H1 (cell line): ENCODE measurements at regions not wholly inside any gene's neighbourhood (a gene's known extent, or its start where the extent isn't known, plus 50 kb on each side); places are given as distances from the start of the nearest gene placed in this dataset.

Source experiments
- CTCF ChIA-PET: fragments of 300-600 bp; sonication (Branson Sonifier 250); formaldehyde crosslinking; loops from one replicate; lab custom pipeline; 2021; ENCODE audit not compliant: partially characterized antibody; lab: Charles Lee
- POLR2A ChIA-PET: fragments of 300-600 bp; sonication (Branson Sonifier 250); formaldehyde crosslinking; loops from one replicate; lab custom pipeline; 2021; ENCODE audit warnings: inconsistent platforms; ENCODE audit not compliant: partially characterized antibody; lab: Charles Lee
- DNase-seq, 2 experiments: peaks; one replicate each; pipeline versions ENCODE4 v3.0.0 to v3.0.0-alpha.2; 2010 to 2022; ENCODE audit warnings: low spot score in 2 of 2, low read depth in 1 of 2, mixed read lengths in 1 of 2
- FAIRE-seq: peaks from 2 replicates; lab custom pipeline; 2011; peaks lifted over from hg19 to GRCh38; lab: Jason Lieb, UNC
- H2AFZ ChIP-seq: 2 replicates; pipeline ENCODE4 v1.8.1; 2012; ENCODE audit warnings: low read length, inconsistent platforms
- H2AK5ac ChIP-seq: 2 replicates; pipeline ENCODE4 v1.6.1; 2013; ENCODE audit warnings: low read depth, low read length
- H2BK120ac ChIP-seq: replicated peaks from 2 replicates; pipeline ENCODE3; 2013; ENCODE audit warnings: low read depth, low read length, inconsistent platforms
- H2BK12ac ChIP-seq: 2 replicates; pipeline ENCODE4 v1.6.1; 2013; ENCODE audit warnings: low read depth, low read length
- H2BK15ac ChIP-seq: 2 replicates; pipeline ENCODE4 v1.6.1; 2013; ENCODE audit warnings: low read length
- H2BK20ac ChIP-seq: 2 replicates; pipeline ENCODE4 v1.6.1; 2013; ENCODE audit warnings: low read length
- H2BK5ac ChIP-seq: 2 replicates; pipeline ENCODE4 v1.6.1; 2013; ENCODE audit warnings: low read depth, low read length
- H3K14ac ChIP-seq: 2 replicates; pipeline ENCODE4 v1.6.1; 2013; ENCODE audit warnings: inconsistent platforms; ENCODE audit not compliant: insufficient read length
- H3K18ac ChIP-seq: 2 replicates; pipeline ENCODE4 v1.6.1; 2013; ENCODE audit warnings: low read length; ENCODE audit errors: extremely low read depth
- H3K23ac ChIP-seq: 2 replicates; pipeline ENCODE4 v1.6.1; 2013; ENCODE audit warnings: inconsistent platforms; ENCODE audit not compliant: insufficient read length
- H3K23me2 ChIP-seq: 2 replicates; pipeline ENCODE4 v1.6.1; 2013; ENCODE audit warnings: low read depth, low read length
- H3K27ac ChIP-seq: 2 replicates; pipeline ENCODE4 v1.6.1; 2011; ENCODE audit warnings: low read depth, low read length, inconsistent platforms
- H3K27me3 ChIP-seq, 4 experiments: replicated peaks in 1 of 4; 1 replicate in 1 of 4; 2 replicates in 3 of 4; pipeline versions ENCODE4 v1.6.1 to v1.8.1; 2011 to 2013; ENCODE audit warnings: low read length in 3 of 4, mild to moderate bottlenecking in 3 of 4, inconsistent platforms in 2 of 4, mixed read lengths in 2 of 4, moderate library complexity in 1 of 4; ENCODE audit not compliant: control insufficient read depth in 3 of 4, insufficient read depth in 3 of 4; ENCODE audit errors: extremely low read depth in 1 of 4
- H3K36me3 ChIP-seq, 4 experiments: 2 replicates each; pipeline versions ENCODE4 v1.6.1 to v1.8.1; 2011 to 2013; ENCODE audit warnings: mild to moderate bottlenecking in 4 of 4, low read length in 3 of 4, moderate library complexity in 2 of 4, control low read depth in 1 of 4, inconsistent platforms in 1 of 4; ENCODE audit not compliant: insufficient read depth in 4 of 4, control insufficient read depth in 2 of 4
- H3K4ac ChIP-seq: replicated peaks from 2 replicates; pipeline ENCODE3; 2013; ENCODE audit warnings: low read length, low read depth, mixed read lengths, inconsistent platforms; ENCODE audit not compliant: insufficient read length
- H3K4me1 ChIP-seq, 4 experiments: replicated peaks in 1 of 4; 1 replicate in 1 of 4; 2 replicates in 3 of 4; pipeline versions ENCODE4 v1.6.1 to v1.8.1; 2011 to 2013; ENCODE audit warnings: low read length in 3 of 4, inconsistent platforms in 2 of 4, mixed read lengths in 1 of 4; ENCODE audit not compliant: insufficient read depth in 4 of 4, control insufficient read depth in 3 of 4
- H3K4me2 ChIP-seq, 2 experiments: 2 replicates each; pipeline versions ENCODE4 v1.6.1 to v1.8.1; 2011 to 2013; ENCODE audit warnings: low read depth in 2 of 2, low read length in 2 of 2, control low read depth in 1 of 2, inconsistent platforms in 1 of 2, mild to moderate bottlenecking in 1 of 2; ENCODE audit not compliant: insufficient read depth in 1 of 2
- H3K4me3 ChIP-seq, 4 experiments: fragments of 200-600, 300-600 bp in 1 of 4; sonication (generic), shearing (Covaris generic), sonication (Bioruptor Twin) in 1 of 4; 2 replicates each; pipeline versions ENCODE4 v1.5.1 to v1.8.1; 2011 to 2016; ENCODE audit warnings: low read length in 4 of 4, low read depth in 3 of 4, control low read depth in 2 of 4, inconsistent platforms in 2 of 4, mild to moderate bottlenecking in 2 of 4, mixed read lengths in 1 of 4, moderate library complexity in 1 of 4; ENCODE audit not compliant: insufficient read depth in 2 of 4; ENCODE audit errors: extremely low read depth in 1 of 4
- H3K56ac ChIP-seq: replicated peaks from 2 replicates; pipeline ENCODE3; 2013; ENCODE audit warnings: low read depth, mild to moderate bottlenecking, mixed read lengths, low read length, inconsistent platforms; ENCODE audit not compliant: insufficient read length
- H3K79me1 ChIP-seq: 2 replicates; pipeline ENCODE4 v1.6.1; 2013; ENCODE audit warnings: low read depth, low read length, control low read depth
- H3K79me2 ChIP-seq, 2 experiments: 2 replicates each; pipeline versions ENCODE4 v1.6.1 to v1.8.1; 2012 to 2013; ENCODE audit warnings: low read length in 2 of 2, mild to moderate bottlenecking in 2 of 2, inconsistent platforms in 1 of 2; ENCODE audit not compliant: insufficient read depth in 2 of 2, control insufficient read depth in 1 of 2
- H3K9ac ChIP-seq, 4 experiments: replicated peaks in 1 of 4; 1 replicate in 1 of 4; 2 replicates in 3 of 4; pipeline versions ENCODE4 v1.6.1 to v1.8.1; 2011 to 2013; ENCODE audit warnings: low read depth in 3 of 4, low read length in 3 of 4, control low read depth in 2 of 4, mild to moderate bottlenecking in 2 of 4, moderate library complexity in 2 of 4, inconsistent platforms in 1 of 4; ENCODE audit errors: extremely low read depth in 1 of 4
- H3K9me3 ChIP-seq, 2 experiments: 2 replicates each; pipeline versions ENCODE4 v1.6.1 to v1.8.1; 2012 to 2013; ENCODE audit warnings: mild to moderate bottlenecking in 2 of 2, moderate library complexity in 2 of 2, control low read depth in 1 of 2, inconsistent platforms in 1 of 2, low read depth in 1 of 2, low read length in 1 of 2, mixed read lengths in 1 of 2; ENCODE audit not compliant: insufficient read depth in 2 of 2
- H4K20me1 ChIP-seq, 2 experiments: replicated peaks in 1 of 2; 2 replicates each; pipeline versions ENCODE3 to v1.8.1; 2011 to 2013; ENCODE audit warnings: inconsistent platforms in 2 of 2, low read length in 2 of 2, mild to moderate bottlenecking in 1 of 2; ENCODE audit not compliant: insufficient read depth in 2 of 2, control insufficient read depth in 1 of 2
- H4K5ac ChIP-seq: 2 replicates; pipeline ENCODE4 v1.6.1; 2013; ENCODE audit warnings: low read length, low read depth, mixed read lengths, inconsistent platforms; ENCODE audit not compliant: insufficient read length
- H4K8ac ChIP-seq: 2 replicates; pipeline ENCODE4 v1.8.0; 2013; ENCODE audit warnings: mild to moderate bottlenecking, moderate library complexity, low read length, inconsistent platforms; ENCODE audit not compliant: insufficient read depth; ENCODE audit errors: extremely low read depth
- H4K91ac ChIP-seq: replicated peaks from 2 replicates; pipeline ENCODE3; 2013; ENCODE audit warnings: low read length, mixed read lengths, inconsistent platforms; ENCODE audit not compliant: insufficient read length
- E2F6 ChIP-seq: IDR thresholded peaks from 2 replicates; pipeline ENCODE4 v1.6.1; 2012; ENCODE audit warnings: inconsistent platforms
- EP300 ChIP-seq, 2 experiments: IDR thresholded peaks; 1 replicate in 1 of 2; 2 replicates in 1 of 2; pipeline ENCODE4 v1.6.1; 2011 to 2012; ENCODE audit warnings: low read depth in 2 of 2, low read length in 2 of 2, mild to moderate bottlenecking in 2 of 2, borderline replicate concordance in 1 of 2, inconsistent platforms in 1 of 2, moderate library complexity in 1 of 2
- GABPA ChIP-seq: IDR thresholded peaks from 2 replicates; pipeline ENCODE4 v1.6.1; 2011; ENCODE audit warnings: mild to moderate bottlenecking, low read length, moderate library complexity, borderline replicate concordance; ENCODE audit not compliant: insufficient read depth
- GTF2F1 ChIP-seq: IDR thresholded peaks from 2 replicates; pipeline ENCODE4 v1.6.1; 2012; ENCODE audit warnings: low read depth, low read length, improper control_type of control experiment, borderline replicate concordance
- SP4 ChIP-seq: IDR thresholded peaks from 2 replicates; pipeline ENCODE4 v1.6.1; 2012; ENCODE audit warnings: low read length, inconsistent platforms
- SUZ12 ChIP-seq: fragments of 200-600 bp; sonication (generic); IDR thresholded peaks from 2 replicates; pipeline ENCODE4 v1.6.1; 2012; ENCODE audit warnings: mild to moderate bottlenecking, inconsistent platforms, low read length, moderate library complexity, mixed read lengths
- YY1 ChIP-seq: IDR thresholded peaks from 2 replicates; pipeline ENCODE4 v1.6.1; 2011; ENCODE audit warnings: low read depth, mild to moderate bottlenecking, low read length
- WGBS, 2 experiments: shearing (Covaris generic) in 1 of 2; methylation state at CpG; one replicate each; pipeline versions ENCODE4 v1.1.6 to v1.1.7; 2013 to 2015; ENCODE audit warnings: low lambda C conversion rate in 2 of 2, mixed read lengths in 2 of 2, inconsistent platforms in 1 of 2, low coverage in 1 of 2, missing lambda C conversion rate in 1 of 2; ENCODE audit not compliant: insufficient replicate concordance in 2 of 2, insufficient coverage in 1 of 2, insufficient read length in 1 of 2; ENCODE audit errors: extremely low coverage in 1 of 2, missing lambda C conversion rate in 1 of 2; 5-methylcytosine and 5-hydroxymethylcytosine counted together

- Histone ChIP-seq H2BK120ac (no peak overlapping the region), H4K8ac (no peak overlapping the region), H3K23ac (no peak overlapping the region), H2BK15ac (no peak overlapping the region), H3K18ac (no peak overlapping the region), H3K23me2 (no peaks in the 10 kb centered on the region), H3K4ac (no peak overlapping the region), H3K79me1 (no peaks in the 10 kb centered on the region), H3K4me1 (peaks cover 0 to 3% (median 0%) of the 10 kb centered on the region in 4 experiments; a peak in 2 of 7 replicates), H3K9me3 (no peaks in the 10 kb centered on the region), H3K9ac (no peak overlapping the region), H2AFZ (no peak overlapping the region), H3K14ac (no peak overlapping the region), H3K4me3 (no peak overlapping the region), H3K36me3 (no peaks in the 10 kb centered on the region), H4K91ac (no peak overlapping the region), H4K20me1 (no peaks in the 10 kb centered on the region), H3K79me2 (no peaks in the 10 kb centered on the region), H3K27me3 (no peaks in the 10 kb centered on the region), H2BK20ac (no peak overlapping the region), H2BK12ac (no peak overlapping the region), H2BK5ac (no peak overlapping the region), H3K27ac (no peak overlapping the region)
- POLR2A ChIA-PET = no interaction called here
- 75% methylated on average over 7 of the region's 7 CpGs; no CpG with 5 or more reads in 1 of the 2 experiments for WGBS, 2 experiments
- CTCF ChIA-PET = interaction anchor here (1.2 kb wide), 1 partner anchor 324 kb away, joined by 3 read pairs; no protein-coding TSS in a partner anchor
- no peak for DNase-seq
- no peak for FAIRE-seq
- TF ChIP-seq GTF2F1 (no peak), GABPA (no peak), E2F6 (no peak), SUZ12 (no peak), YY1 (no peak), EP300 (IDR thresholded peaks at IDR 0.05; ENCODE audit: borderline replicate concordance in 1 of 2, low read depth in 2 of 2, low read length in 2 of 2) (no peak), SP4 (no peak)
- TF ChIP-seq, all 59 proteins: peak for 0
- Histone ChIP-seq H3K56ac (no peak overlapping the region), H2AK5ac (no peak overlapping the region), H3K4me2 (no peak overlapping the region), H4K5ac (no peak overlapping the region)
These were observed 512.5 kb downstream of the PLCL1 start for GRCh38 chr2:198316852-198317396.
